MV-4-11 (cell line): ENCODE measurements at regions not wholly inside any gene's neighbourhood (a gene's known extent, or its start where the extent isn't known, plus 50 kb on each side); places are given as distances from the start of the nearest gene placed in this dataset.
"Not testable (repeated sequence)": the region's sequence is repeated elsewhere in the genome, so short reads cannot be mapped to it uniquely, and the experiment has no call there.

Experiments used
- DNase-seq: peaks from one replicate; lab custom pipeline; 2025; lab: John Stamatoyannopoulos, UW

- no peak for DNase-seq
These were observed 732.6 kb downstream of the RERGL start for GRCh38 chr12:17357396-17357795.

GRCh38 chr12:17352164-17352563 lies 737.8 kb downstream of the RERGL start:
- DNase-seq: peak; percentile 27

GRCh38 chr12:17348311-17348710 lies 741.7 kb downstream of the RERGL start:
- DNase-seq: no peak

GRCh38 chr12:17344649-17345048 lies 738.7 kb upstream of the LMO3 start:
- DNase-seq: no peak

GRCh38 chr12:17342381-17342961 lies 736.5 kb upstream of the LMO3 start:
- DNase-seq: no peak

- no peak for DNase-seq
These were observed 729.5 kb upstream of the LMO3 start for GRCh38 chr12:17335487-17335886.

- no peak for DNase-seq
These were observed 728.8 kb upstream of the LMO3 start for GRCh38 chr12:17334784-17335183.

GRCh38 chr12:17333287-17333686 lies 727.3 kb upstream of the LMO3 start:
- no peak for DNase-seq

- DNase-seq: no peak
These were observed 720.7 kb upstream of the LMO3 start for GRCh38 chr12:17326649-17327048.

- no peak for DNase-seq
These were observed 716.1 kb upstream of the LMO3 start for GRCh38 chr12:17322090-17322489.

- peak; percentile 88 for DNase-seq
These were observed 698.8 kb upstream of the LMO3 start for GRCh38 chr12:17304503-17305347.

- no peak for DNase-seq
These were observed 696.0 kb upstream of the LMO3 start for GRCh38 chr12:17302001-17302400.

- DNase-seq: no peak
These were observed 695.6 kb upstream of the LMO3 start for GRCh38 chr12:17301544-17301943.

- peak; percentile 99 for DNase-seq
These were observed 690.9 kb upstream of the LMO3 start for GRCh38 chr12:17296882-17297281.

GRCh38 chr12:17286874-17287273 lies 680.9 kb upstream of the LMO3 start:
- no peak for DNase-seq

GRCh38 chr12:17284873-17285272 lies 678.9 kb upstream of the LMO3 start:
- no peak for DNase-seq

GRCh38 chr12:17283563-17283962 lies 677.6 kb upstream of the LMO3 start:
- DNase-seq: no peak

- not testable (repeated sequence) for DNase-seq
These were observed 676.2 kb upstream of the LMO3 start for GRCh38 chr12:17282169-17282568.

- DNase-seq: no peak
These were observed 673.0 kb upstream of the LMO3 start for GRCh38 chr12:17278946-17279345.

- DNase-seq: no peak
These were observed 670.2 kb upstream of the LMO3 start for GRCh38 chr12:17276196-17276595.

- no peak for DNase-seq
These were observed 660.9 kb upstream of the LMO3 start for GRCh38 chr12:17266856-17267255.

- no peak for DNase-seq
These were observed 658.6 kb upstream of the LMO3 start for GRCh38 chr12:17264603-17265002.

GRCh38 chr12:17239874-17240273 lies 633.9 kb upstream of the LMO3 start:
- no peak for DNase-seq

- DNase-seq: no peak
These were observed 630.0 kb upstream of the LMO3 start for GRCh38 chr12:17235996-17236395.
